ENCODE measurements at regions not wholly inside any gene's neighbourhood (a gene's known extent, or its start where the extent isn't known, plus 50 kb on each side); places are given as distances from the start of the nearest gene placed in this dataset.

DNA sequence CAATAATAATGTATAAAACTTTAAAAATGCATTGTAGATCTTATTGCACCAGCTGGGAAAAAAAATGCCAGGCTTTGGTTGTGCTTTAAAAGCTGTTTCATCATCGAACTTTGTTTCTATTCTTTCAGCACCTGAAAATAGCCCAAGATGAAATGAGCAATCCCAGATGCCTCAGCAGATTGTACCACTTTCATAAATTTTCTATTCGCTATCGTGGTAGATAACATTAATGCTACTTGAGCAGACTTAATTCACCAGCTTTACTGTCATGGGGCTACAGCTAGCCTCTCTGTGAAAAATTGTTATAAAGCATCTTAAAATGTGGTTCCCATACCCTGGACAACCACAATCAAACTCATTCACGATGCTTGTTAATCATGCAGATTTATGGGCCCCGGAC, 599.6 kb upstream of the HS3ST1 start:
- TF ChIP-seq, protein P1, sequence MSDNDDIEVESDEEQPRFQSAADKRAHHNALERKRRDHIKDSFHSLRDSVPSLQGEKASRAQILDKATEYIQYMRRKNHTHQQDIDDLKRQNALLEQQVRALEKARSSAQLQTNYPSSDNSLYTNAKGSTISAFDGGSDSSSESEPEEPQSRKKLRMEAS (IDR thresholded peaks at IDR 0.05) = no peak
- TF ChIP-seq, protein P2, sequence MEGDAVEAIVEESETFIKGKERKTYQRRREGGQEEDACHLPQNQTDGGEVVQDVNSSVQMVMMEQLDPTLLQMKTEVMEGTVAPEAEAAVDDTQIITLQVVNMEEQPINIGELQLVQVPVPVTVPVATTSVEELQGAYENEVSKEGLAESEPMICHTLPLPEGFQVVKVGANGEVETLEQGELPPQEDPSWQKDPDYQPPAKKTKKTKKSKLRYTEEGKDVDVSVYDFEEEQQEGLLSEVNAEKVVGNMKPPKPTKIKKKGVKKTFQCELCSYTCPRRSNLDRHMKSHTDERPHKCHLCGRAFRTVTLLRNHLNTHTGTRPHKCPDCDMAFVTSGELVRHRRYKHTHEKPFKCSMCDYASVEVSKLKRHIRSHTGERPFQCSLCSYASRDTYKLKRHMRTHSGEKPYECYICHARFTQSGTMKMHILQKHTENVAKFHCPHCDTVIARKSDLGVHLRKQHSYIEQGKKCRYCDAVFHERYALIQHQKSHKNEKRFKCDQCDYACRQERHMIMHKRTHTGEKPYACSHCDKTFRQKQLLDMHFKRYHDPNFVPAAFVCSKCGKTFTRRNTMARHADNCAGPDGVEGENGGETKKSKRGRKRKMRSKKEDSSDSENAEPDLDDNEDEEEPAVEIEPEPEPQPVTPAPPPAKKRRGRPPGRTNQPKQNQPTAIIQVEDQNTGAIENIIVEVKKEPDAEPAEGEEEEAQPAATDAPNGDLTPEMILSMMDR (IDR thresholded peaks at IDR 0.05; ENCODE audit: low read depth, low read length, missing input control) = no peak
